Right renal cortex interstitium (tissue), 3 donors: ENCODE measurements at regions not wholly inside any gene's neighbourhood (a gene's known extent, or its start where the extent isn't known, plus 50 kb on each side); places are given as distances from the start of the nearest gene placed in this dataset.

Source experiments
- DNase-seq, 3 donors: peaks; one replicate each; pipeline ENCODE4 v3.0.0-alpha.2; 2013; ENCODE audit warnings: low read depth in 3 of 3, low spot score in 2 of 3

DNA sequence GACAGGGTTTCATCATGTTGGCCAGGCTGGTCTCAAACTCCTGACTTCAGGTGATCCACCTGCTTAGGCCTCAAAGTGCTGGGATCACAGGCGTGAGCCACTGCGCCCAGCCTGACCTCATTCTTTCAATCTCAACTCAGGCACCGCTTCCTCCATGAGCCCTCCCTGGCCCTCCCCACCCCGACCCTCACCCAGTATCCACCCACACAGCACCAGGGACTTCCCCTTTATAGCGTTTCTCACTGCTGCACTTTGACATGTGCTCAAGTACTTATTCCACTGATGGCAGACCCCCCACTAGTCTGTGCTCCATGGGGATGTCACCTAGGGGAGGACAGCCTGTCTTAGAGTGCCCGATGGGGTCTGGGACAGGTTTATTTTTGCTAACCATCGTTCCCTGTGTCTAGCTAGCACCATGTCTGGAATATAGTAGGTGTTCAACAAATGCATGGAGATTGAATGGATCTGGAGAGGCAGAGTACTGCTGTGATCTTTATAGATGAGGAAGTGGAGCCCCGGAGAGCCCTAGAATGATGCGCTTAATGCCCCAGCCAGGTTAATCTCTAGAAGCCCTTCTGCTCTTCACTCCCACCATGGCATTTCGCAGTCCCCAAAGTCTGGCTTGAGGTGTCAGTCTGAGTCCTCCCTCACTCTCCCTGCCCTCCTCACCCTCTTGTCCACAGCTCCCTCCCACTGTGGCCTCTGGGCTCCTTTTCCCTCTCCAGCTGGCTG is 258.8 kb downstream of the RPS24 start:
- no peak for DNase-seq

- DNase-seq = no peak
Measured at GRCh38 chr10:78292982-78293865, 259.6 kb downstream of the RPS24 start.

GRCh38 chr10:78295242-78295641 is 261.6 kb downstream of the RPS24 start:
- no peak for DNase-seq

- no peak for DNase-seq
Measured at GRCh38 chr10:78296785-78297184, 263.1 kb downstream of the RPS24 start.

- no peak for DNase-seq
Measured at GRCh38 chr10:78297997-78298396, 264.3 kb downstream of the RPS24 start.

DNA sequence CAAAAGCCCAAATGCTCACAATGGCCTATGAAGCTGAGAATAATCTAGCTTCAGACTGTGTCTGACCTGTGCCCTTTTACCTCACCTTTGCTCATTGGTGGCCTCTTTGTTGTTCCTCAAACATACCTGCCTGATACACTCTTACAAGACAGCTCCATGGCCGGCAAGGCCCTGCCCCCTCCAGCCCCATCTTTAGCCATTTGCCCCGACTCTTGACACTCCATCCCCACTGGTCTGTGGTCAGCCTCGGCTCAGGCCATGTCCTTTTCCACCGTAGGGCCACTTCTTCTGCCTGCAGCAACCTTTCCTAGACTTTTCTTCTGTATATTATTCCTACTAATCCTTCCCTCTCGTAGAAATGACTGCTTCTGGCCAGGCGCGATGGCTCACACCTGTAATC is 265.2 kb downstream of the RPS24 start:
- DNase-seq = no peak

GRCh38 chr10:78299851-78300468 is 266.3 kb downstream of the RPS24 start:
- DNase-seq = no peak

- DNase-seq = no peak
Measured at GRCh38 chr10:78300526-78300925, 266.9 kb downstream of the RPS24 start.

- no peak for DNase-seq
Measured at GRCh38 chr10:78301481-78301880, 267.8 kb downstream of the RPS24 start.

DNA sequence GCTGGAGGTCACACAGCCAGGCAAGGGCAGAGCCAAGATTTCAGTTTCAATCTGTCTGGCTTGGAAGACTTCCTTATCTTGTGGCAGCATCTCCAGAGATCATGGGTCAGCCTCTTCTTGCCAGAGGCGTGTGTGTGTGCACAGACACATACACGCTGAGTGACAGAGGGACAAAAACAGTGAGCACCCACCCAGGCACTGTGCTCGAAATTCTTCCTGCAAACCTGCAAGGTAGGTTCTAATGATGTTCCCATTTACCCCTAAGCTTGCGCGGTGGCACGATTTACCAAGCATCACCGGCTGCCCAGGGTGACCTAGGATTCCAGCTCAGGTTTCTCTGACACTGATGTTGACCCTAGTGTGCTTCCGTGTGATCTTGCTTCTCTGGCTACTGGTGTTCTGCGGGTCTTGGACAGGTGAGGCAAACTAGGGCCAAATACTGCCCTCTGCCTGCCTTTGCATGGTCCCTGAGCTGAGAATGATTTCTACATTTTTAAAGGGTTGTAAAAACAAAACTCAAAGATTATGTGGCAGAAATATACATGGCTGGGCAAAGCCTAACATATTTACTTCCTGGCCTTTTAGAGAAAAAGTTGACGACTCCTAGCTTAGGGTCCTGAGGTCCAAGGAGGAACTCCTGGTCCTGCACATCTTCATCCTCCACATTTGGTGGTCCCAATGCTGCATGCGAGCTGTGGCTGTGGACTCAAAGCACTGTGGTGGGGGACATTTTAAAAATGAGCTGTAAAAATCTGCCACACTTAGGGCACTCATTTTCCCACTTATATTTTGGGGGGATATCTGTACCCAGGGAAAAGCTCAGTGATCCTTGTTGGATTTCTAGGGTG is 268.5 kb downstream of the RPS24 start:
- no peak for DNase-seq

GRCh38 chr10:78302739-78302988 is 269.0 kb downstream of the RPS24 start:
- DNase-seq = no peak

GRCh38 chr10:78302989-78303854 is 269.6 kb downstream of the RPS24 start:
- peak; percentile 82 to 85 (median 82) for DNase-seq

DNA sequence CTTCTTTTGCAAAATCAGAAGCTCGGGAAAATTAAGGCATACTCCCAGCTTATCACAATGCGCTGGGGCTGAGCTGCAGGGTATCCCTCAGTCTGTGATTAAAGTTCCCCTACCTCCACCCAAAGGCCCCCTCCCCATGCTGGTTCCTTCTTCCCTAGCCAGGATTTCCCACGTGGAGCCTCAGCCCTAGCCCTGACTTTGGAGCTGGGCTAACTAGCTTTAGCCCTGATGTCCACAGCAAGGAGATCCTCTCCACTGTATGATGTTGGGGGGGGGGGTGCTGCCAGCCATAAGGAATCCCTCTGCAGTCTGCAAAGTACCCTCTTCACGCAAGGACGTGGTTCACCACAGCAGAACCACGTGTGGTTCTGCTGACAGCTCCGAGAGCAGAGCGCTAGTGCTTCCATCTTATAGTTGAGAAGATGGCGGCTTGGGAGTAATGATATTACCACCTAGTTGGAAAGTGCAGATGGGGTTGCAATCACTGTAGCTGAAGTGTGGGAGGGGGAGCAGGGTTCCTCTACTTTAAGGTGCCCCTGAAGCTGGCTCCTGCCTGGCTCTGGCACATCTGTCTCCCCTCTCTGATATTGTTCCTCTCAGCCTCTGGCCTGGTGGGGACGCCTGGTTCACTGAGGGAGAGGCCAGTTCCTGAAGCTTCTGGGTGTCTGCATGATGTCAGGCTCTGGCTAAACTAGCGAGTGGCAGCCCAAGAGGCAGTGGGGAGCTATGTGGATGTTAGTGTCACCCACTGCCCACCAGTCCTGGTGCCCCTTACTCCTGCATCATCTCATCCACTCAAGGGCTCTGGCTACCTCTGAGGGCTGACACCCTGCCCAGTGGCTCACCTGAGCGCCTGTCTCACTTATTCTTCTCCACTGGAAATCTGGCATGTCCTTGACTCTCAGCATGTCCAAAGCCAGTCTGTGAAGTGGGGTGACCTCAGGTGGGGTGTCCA is 270.7 kb downstream of the RPS24 start:
- no peak for DNase-seq

DNA sequence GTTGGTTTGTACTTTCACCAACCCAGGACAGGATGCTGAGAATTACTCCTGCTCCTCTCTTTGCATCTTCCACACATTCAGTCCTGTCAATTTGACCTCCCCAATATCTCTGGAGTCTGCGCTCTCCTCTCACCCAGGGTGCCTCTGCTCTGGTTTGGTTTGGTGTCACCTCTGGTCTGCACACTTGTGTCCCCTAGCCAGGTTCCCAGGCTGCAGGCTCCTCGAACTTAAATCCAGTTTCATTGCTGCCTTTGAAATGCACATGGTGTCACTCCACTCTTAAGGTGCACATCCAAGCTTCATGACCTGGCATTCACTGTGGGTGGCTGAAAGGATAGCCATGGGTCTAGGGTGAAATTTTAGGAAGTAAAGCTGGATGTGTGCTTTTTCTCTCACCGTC is 271.6 kb downstream of the RPS24 start:
- no peak for DNase-seq

DNA sequence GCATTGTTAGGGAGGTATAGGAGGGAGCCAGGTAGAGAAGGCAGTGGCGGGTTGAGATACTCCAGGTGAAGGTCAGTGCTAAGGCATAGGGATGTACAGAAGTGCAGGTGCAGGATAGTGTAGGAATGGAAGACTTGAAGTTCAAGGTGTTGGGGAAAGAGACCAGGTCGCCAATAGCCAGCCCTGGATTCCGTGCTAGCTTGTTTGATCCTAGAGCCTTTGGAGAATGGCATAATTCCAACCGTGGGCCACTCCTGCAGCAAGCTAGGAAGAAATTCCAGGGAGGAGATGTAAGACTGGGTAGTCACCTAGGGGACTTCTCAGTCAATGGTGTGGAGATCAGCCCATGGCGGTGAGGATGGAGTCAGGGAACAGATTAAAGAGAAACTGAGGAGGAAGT is 272.7 kb downstream of the RPS24 start:
- no peak for DNase-seq

DNA sequence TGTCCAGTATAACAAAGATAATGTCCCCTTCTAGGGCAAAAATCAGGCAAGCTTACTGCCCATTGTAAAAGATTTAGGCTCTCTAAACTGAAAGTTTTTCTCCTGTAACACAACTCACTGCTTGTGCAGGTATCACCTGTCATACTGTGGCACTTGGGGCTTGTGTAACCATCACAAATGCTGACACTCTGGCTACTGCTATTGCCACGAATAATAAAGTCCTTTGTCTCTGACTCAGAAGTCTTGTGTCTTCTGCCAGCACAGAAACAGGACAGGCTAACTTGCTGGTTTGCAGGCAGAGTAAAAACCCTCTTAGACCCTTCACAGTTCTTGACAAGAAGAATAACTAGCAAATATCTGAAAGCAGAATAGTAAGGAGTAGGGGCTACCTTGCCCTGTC is 273.9 kb downstream of the RPS24 start:
- DNase-seq = no peak

DNA sequence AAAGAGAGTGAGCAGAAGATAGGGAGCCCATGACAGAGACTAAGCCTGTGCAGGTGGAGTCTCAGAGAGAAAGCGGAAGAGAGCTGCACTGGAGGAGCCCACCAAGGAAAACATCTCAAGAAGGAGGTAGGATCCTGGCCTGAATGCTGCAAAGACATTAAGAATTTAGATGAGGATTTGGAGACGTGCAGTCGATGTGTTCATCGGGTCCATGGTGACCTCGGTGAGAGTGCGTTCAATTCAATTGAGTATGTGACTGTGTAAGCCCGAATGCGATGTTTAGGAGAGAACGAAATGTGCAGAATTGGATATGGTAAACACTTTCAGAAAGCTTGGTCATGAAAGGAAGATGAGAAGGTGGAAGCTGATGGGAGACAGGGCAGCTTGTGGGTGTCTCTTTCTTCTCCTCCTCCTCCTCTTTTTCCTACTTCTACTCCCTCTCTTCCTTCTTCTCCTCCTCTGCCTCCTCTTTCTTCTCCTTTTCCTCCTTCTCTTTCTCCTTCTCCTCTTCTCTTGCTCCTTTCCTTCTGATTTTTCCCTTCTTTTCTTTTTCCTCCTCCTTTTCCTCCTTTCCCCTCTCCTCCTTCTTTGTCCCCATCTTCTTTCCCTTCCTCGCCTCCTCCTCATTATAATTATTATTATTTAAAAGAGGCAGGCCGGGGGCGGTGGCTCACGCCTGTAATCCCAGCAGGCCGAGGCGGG is 276.0 kb downstream of the RPS24 start:
- no peak for DNase-seq

DNA sequence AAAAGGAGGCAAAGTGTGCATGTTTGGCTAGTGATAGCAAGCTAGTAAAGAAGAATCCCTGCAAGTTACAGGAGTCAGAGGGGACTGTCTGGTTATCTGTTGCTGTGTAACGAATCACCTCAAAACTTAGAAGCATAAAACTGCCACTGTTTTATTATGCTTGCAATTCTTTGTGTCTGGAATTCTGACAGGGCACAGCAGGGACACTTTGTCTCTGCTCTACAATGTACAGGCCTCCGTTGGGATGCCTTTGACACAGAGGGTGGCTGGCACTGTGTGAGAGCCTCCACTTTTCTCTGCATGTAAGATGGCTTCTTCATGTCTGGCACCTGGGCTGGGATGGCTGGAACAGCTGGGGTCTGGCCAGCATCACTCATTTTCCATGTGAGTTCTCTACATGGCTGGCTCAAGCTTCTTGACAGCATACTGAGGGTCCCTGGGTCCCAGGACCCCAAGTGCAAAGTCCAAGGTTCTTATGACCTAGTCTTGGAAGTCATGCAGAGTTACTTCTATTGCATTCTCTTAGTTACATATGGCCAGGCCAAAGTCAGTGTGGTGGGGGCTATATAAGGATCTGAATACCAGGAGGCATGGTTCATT is 276.9 kb downstream of the RPS24 start:
- DNase-seq = no peak
